Duodenal mucosa (tissue), 2 donors: ENCODE measurements at regions not wholly inside any gene's neighbourhood (a gene's known extent, or its start where the extent isn't known, plus 50 kb on each side); places are given as distances from the start of the nearest gene placed in this dataset.

Source experiments
- H3K27ac ChIP-seq: one replicate; pipeline ENCODE4 v1.7.0; 2013; ENCODE audit warnings: low read depth, low read length
- H3K27me3 ChIP-seq, 2 donors: one replicate each; pipeline ENCODE4 v1.7.0; 2013; ENCODE audit warnings: low read length in 2 of 2, control low read depth in 1 of 2; ENCODE audit not compliant: insufficient read depth in 2 of 2, control insufficient read depth in 1 of 2
- H3K36me3 ChIP-seq, 2 donors: one replicate each; pipeline ENCODE4 v1.7.0; 2013; ENCODE audit warnings: low read length in 2 of 2, control low read depth in 1 of 2; ENCODE audit not compliant: insufficient read depth in 2 of 2, control insufficient read depth in 1 of 2
- H3K4me1 ChIP-seq, 2 donors: one replicate each; pipeline ENCODE4 v1.7.0; 2013; ENCODE audit warnings: low read length in 2 of 2, control low read depth in 1 of 2; ENCODE audit not compliant: insufficient read depth in 2 of 2, control insufficient read depth in 1 of 2
- H3K4me3 ChIP-seq, 2 donors: one replicate each; pipeline ENCODE4 v1.7.0; 2013; ENCODE audit warnings: low read length in 2 of 2, low read depth in 1 of 2
- H3K9ac ChIP-seq, 2 donors: one replicate each; pipeline ENCODE4 v1.7.0; 2013; ENCODE audit warnings: low read length in 2 of 2, low read depth in 1 of 2
- H3K9me3 ChIP-seq, 2 donors: one replicate each; pipeline ENCODE4 v1.7.0; 2013; ENCODE audit warnings: low read length in 2 of 2, control low read depth in 1 of 2; ENCODE audit not compliant: control insufficient read depth in 1 of 2

- Histone ChIP-seq H3K27ac (no peak overlapping the region), H3K4me3 (no peak overlapping the region), H3K9me3 (no peaks in the 10 kb centered on the region), H3K27me3 (no peaks in the 10 kb centered on the region), H3K9ac (no peak overlapping the region), H3K4me1 (no peaks in the 10 kb centered on the region), H3K36me3 (no peaks in the 10 kb centered on the region)
Observed at GRCh38 chr12:131635491-131636122, 75.3 kb upstream of the SFSWAP start.

GRCh38 chr12:131636266-131636665, 74.6 kb upstream of the SFSWAP start:
- Histone ChIP-seq H3K27me3 (no peaks in the 10 kb centered on the region), H3K27ac (no peak overlapping the region), H3K4me1 (no peaks in the 10 kb centered on the region), H3K9me3 (no peaks in the 10 kb centered on the region), H3K36me3 (no peaks in the 10 kb centered on the region), H3K4me3 (no peak overlapping the region), H3K9ac (no peak overlapping the region)

GRCh38 chr12:131636940-131637750, 73.7 kb upstream of the SFSWAP start:
- Histone ChIP-seq H3K4me1 (no peaks in the 10 kb centered on the region), H3K27ac (no peak overlapping the region), H3K36me3 (no peaks in the 10 kb centered on the region), H3K4me3 (no peak overlapping the region), H3K9me3 (no peaks in the 10 kb centered on the region), H3K9ac (no peak overlapping the region), H3K27me3 (no peaks in the 10 kb centered on the region)

- Histone ChIP-seq H3K36me3 (no peaks in the 10 kb centered on the region), H3K9me3 (no peaks in the 10 kb centered on the region), H3K27me3 (no peaks in the 10 kb centered on the region), H3K9ac (no peak overlapping the region), H3K27ac (no peak overlapping the region), H3K4me3 (no peak overlapping the region), H3K4me1 (no peaks in the 10 kb centered on the region)
Observed at GRCh38 chr12:131637986-131638385, 72.9 kb upstream of the SFSWAP start.

- no peaks in the 10 kb centered on the region for H3K4me1 ChIP-seq
- no peak overlapping the region for H3K27ac ChIP-seq
- no peaks in the 10 kb centered on the region for H3K36me3 ChIP-seq
- H3K4me3 ChIP-seq = no peak overlapping the region
- no peaks in the 10 kb centered on the region for H3K27me3 ChIP-seq
- no peaks in the 10 kb centered on the region for H3K9me3 ChIP-seq
- no peak overlapping the region for H3K9ac ChIP-seq
Observed at GRCh38 chr12:131639270-131639940, 71.5 kb upstream of the SFSWAP start.

DNA sequence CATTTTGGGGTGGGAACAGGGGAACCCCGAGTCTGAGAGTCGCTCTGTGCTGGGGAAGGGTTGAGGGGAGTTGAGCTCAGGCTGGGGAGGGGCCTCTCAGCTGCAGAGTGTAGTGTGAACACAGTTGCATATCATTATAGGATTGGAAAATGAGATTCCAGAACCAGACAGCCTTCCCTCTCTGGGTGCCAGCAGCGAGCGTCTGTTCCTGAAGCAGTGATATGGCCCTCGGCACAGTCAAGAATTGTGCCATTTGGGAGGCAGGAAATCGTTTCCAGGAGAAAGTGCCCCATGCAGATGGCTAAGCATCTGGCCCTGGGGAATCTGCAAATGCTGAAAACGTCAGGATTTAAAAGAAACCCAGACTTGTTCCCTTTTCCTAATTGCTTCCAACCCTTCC, 70.4 kb upstream of the SFSWAP start:
- H3K27me3 ChIP-seq = no peaks in the 10 kb centered on the region

DNA sequence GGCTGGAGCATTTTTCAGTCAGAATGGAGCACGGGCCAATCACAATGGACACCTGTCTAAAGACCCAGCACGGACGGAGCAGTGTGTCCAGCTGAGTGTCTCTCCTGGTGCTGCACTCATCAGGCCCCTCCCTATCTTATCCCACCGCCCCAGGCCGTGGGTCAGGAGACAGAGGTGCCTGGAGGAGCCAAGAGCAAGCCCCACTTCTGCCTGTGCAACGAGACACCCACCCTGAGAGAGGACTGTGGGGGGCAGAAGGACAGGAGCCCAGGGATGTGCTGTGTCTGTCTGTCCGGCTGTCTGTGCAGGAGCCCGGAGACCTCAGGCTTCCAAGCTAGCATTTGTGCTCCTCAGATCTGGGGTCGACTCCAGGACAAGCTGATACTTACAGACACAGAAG, 69.6 kb upstream of the SFSWAP start:
- H3K4me3 ChIP-seq = no peak overlapping the region
- H3K27me3 ChIP-seq = no peaks in the 10 kb centered on the region
- H3K4me1 ChIP-seq = no peaks in the 10 kb centered on the region
- no peaks in the 10 kb centered on the region for H3K36me3 ChIP-seq
- H3K9ac ChIP-seq = no peak overlapping the region
- H3K9me3 ChIP-seq = no peaks in the 10 kb centered on the region
- H3K27ac ChIP-seq = no peak overlapping the region

More for the DNA sequence above, 70.4 kb upstream of the SFSWAP start:
- Histone ChIP-seq H3K4me1 (no peaks in the 10 kb centered on the region), H3K4me3 (no peak overlapping the region), H3K27ac (no peak overlapping the region), H3K36me3 (no peaks in the 10 kb centered on the region), H3K9ac (no peak overlapping the region), H3K9me3 (no peaks in the 10 kb centered on the region)

DNA sequence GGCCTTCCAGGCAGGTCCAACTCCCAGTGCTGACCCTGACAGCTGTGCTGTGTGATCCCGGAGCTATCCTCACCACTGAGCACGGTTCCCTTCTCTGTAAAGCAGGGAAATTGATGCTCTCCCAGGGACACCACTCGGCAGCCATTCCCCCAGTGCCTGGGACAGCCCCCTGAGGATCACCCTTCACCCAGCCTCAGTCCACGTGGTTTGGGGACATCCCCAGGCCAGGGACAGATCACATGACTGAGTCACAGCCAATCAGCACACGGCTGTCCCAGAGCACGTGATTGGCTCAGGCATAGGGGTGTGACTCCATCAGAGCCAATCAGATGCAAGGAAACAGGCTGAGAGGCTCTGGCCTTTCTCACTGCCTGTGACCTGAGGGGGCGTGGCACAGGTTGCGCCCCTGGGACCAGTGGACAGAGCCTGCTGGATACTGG, 68.8 kb upstream of the SFSWAP start:
- Histone ChIP-seq H3K4me3 (no peak overlapping the region), H3K9me3 (no peaks in the 10 kb centered on the region), H3K27ac (no peak overlapping the region), H3K27me3 (no peaks in the 10 kb centered on the region), H3K36me3 (no peaks in the 10 kb centered on the region), H3K9ac (no peak overlapping the region), H3K4me1 (no peaks in the 10 kb centered on the region)

DNA sequence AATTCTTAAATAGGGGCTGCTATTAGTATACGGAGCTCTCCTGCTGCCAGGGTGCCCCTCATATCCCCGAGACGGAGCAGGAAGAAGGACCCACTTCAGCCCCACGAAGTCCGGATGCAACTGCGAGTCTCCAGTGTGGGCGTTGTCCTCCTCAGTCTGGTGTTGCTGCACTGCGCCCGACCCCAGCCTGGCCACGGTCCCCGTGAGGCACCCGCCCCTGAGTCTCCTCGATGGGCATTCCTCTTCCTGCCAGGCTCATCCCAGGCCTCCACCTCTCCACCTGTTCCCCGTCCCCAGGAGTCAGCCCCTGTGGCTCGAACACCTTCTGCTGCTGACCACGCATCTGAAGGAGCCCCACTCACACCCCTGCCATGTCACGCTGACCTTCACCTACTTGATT, 68.1 kb upstream of the SFSWAP start:
- Histone ChIP-seq H3K4me1 (no peaks in the 10 kb centered on the region), H3K9ac (no peak overlapping the region), H3K36me3 (no peaks in the 10 kb centered on the region), H3K4me3 (no peak overlapping the region), H3K9me3 (no peaks in the 10 kb centered on the region), H3K27me3 (no peaks in the 10 kb centered on the region), H3K27ac (no peak overlapping the region)
